Endothelial cell of umbilical vein (primary cell): ENCODE measurements at regions not wholly inside any gene's neighbourhood (a gene's known extent, or its start where the extent isn't known, plus 50 kb on each side); places are given as distances from the start of the nearest gene placed in this dataset.

Experiments
- BruUV-seq: library from RNA; stranded (reverse); fragments of 400-500 nt; replicated peaks from 2 replicates; lab custom pipeline; 2021; lab: Mats Ljungman, UMichigan
- CTCF ChIA-PET: fragments of 300-600, 350-600 bp; sonication (Branson Sonifier 250); formaldehyde crosslinking; loops from one replicate; lab custom pipeline; 2021; ENCODE audit warnings: antibody characterized with exemption, inconsistent platforms; lab: Charles Lee
- POLR2A ChIA-PET: fragments of 300-600, 350-600 bp; sonication (Branson Sonifier 250); formaldehyde crosslinking; loops from one replicate; lab custom pipeline; 2021; ENCODE audit warnings: antibody characterized with exemption, inconsistent platforms; lab: Charles Lee
- DNase-seq: peaks from one replicate; pipeline ENCODE4 v3.0.0-alpha.2; 2011; ENCODE audit warnings: low read depth, low spot score
- FAIRE-seq: peaks from 2 replicates; lab custom pipeline; 2011; peaks lifted over from hg19 to GRCh38; lab: Jason Lieb, UNC
- H2AFZ ChIP-seq: 2 replicates; pipeline ENCODE4 v1.6.0; 2012; ENCODE audit warnings: low read depth, low read length, control low read depth, inconsistent platforms
- H3K27ac ChIP-seq: 2 replicates; pipeline ENCODE4 v1.5.1; 2011; ENCODE audit warnings: low read depth, mild to moderate bottlenecking, control low read depth, low read length, moderate library complexity; ENCODE audit not compliant: insufficient read depth
- H3K27me3 ChIP-seq, 2 experiments: 2 replicates each; pipeline versions ENCODE4 v1.6.0 to v1.6.1; 2011; ENCODE audit warnings: low read length in 2 of 2, mixed read lengths in 1 of 2; ENCODE audit not compliant: control insufficient read depth in 2 of 2, insufficient read depth in 2 of 2
- H3K36me3 ChIP-seq, 2 experiments: 2 replicates in 1 of 2; 3 replicates in 1 of 2; pipeline ENCODE4 v1.5.1; 2011; ENCODE audit warnings: low read length in 2 of 2, mild to moderate bottlenecking in 1 of 2, moderate library complexity in 1 of 2; ENCODE audit not compliant: control insufficient read depth in 2 of 2, insufficient read depth in 2 of 2; ENCODE audit errors: extremely low read depth in 1 of 2
- H3K4me1 ChIP-seq: 3 replicates; pipeline ENCODE4 v1.5.1; 2011; ENCODE audit warnings: mild to moderate bottlenecking, low read length; ENCODE audit not compliant: control insufficient read depth, insufficient read depth; ENCODE audit errors: extremely low read depth
- H3K4me2 ChIP-seq: 2 replicates; pipeline ENCODE4 v1.6.1; 2011; ENCODE audit warnings: low read length, control low read depth, mixed read lengths; ENCODE audit not compliant: insufficient read depth
- H3K4me3 ChIP-seq, 3 experiments: fragments of 200-600 bp in 1 of 3; sonication (generic), shearing (Covaris generic) in 1 of 3; replicated peaks in 1 of 3; 2 replicates each; pipeline ENCODE4 v1.5.1; 2011 to 2016; ENCODE audit warnings: control low read depth in 3 of 3, low read length in 3 of 3, mild to moderate bottlenecking in 2 of 3, inconsistent platforms in 1 of 3, low read depth in 1 of 3, moderate library complexity in 1 of 3; ENCODE audit not compliant: insufficient read depth in 1 of 3
- H3K79me2 ChIP-seq: 2 replicates; pipeline ENCODE4 v1.6.0; 2012; ENCODE audit warnings: low read length, inconsistent platforms; ENCODE audit not compliant: control insufficient read depth, insufficient read depth
- H3K9ac ChIP-seq: replicated peaks from 2 replicates; pipeline ENCODE3; 2011; ENCODE audit warnings: low read length, control low read depth; ENCODE audit not compliant: insufficient read depth; ENCODE audit errors: extremely low read depth
- H3K9me1 ChIP-seq: replicated peaks from 3 replicates; pipeline ENCODE4 v1.6.0; 2011; ENCODE audit warnings: mild to moderate bottlenecking, low read length; ENCODE audit not compliant: control insufficient read depth, insufficient read depth; ENCODE audit errors: extremely low read depth
- H3K9me3 ChIP-seq: replicated peaks from 2 replicates; pipeline ENCODE4 v1.5.1; 2012; ENCODE audit warnings: low read length, inconsistent platforms; ENCODE audit not compliant: control insufficient read depth, insufficient read depth
- H4K20me1 ChIP-seq: replicated peaks from 2 replicates; pipeline ENCODE3; 2011; ENCODE audit warnings: mild to moderate bottlenecking, low read length; ENCODE audit not compliant: control insufficient read depth, insufficient read depth; ENCODE audit errors: extremely low read depth
- EZH2 ChIP-seq: IDR thresholded peaks from 2 replicates; pipeline ENCODE4 v1.6.1; 2012; ENCODE audit warnings: borderline replicate concordance, low read depth, mild to moderate bottlenecking, moderate library complexity, low read length, inconsistent platforms; ENCODE audit not compliant: severe bottlenecking
- FOS ChIP-seq: IDR thresholded peaks from 2 replicates; pipeline ENCODE4 v1.6.1; 2011; ENCODE audit warnings: mild to moderate bottlenecking, low read length, moderate library complexity, borderline replicate concordance; ENCODE audit not compliant: insufficient read depth
- GATA2 ChIP-seq: IDR thresholded peaks from 2 replicates; pipeline ENCODE4 v1.7.0; 2011; ENCODE audit warnings: low read depth, mild to moderate bottlenecking, moderate library complexity, mixed read lengths, low read length; ENCODE audit not compliant: insufficient read length, insufficient read depth
- JUN ChIP-seq: IDR thresholded peaks from 2 replicates; pipeline ENCODE4 v1.6.1; 2011; ENCODE audit warnings: borderline replicate concordance, low read depth; ENCODE audit not compliant: insufficient read length, insufficient read depth
- MAX ChIP-seq: IDR thresholded peaks from 2 replicates; pipeline ENCODE4 v1.6.1; 2011; ENCODE audit not compliant: insufficient read depth, insufficient read length
- MYC ChIP-seq: IDR thresholded peaks from one replicate; pipeline ENCODE4 v1.6.1; 2011; ENCODE audit warnings: mild to moderate bottlenecking, low read depth, low read length
- POLR2A ChIP-seq: IDR thresholded peaks from 2 replicates; pipeline ENCODE4 v1.6.1; 2012; ENCODE audit warnings: low read depth, mild to moderate bottlenecking, control low read depth, low read length
- POLR2AphosphoS5 ChIP-seq: IDR thresholded peaks from 2 replicates; pipeline ENCODE4 v1.6.1; 2012; ENCODE audit warnings: low read depth, mild to moderate bottlenecking, control low read depth, low read length, moderate library complexity; ENCODE audit not compliant: insufficient read depth
- dilution Hi-C: fragments of 300-500 bp; cut with MboI; formaldehyde crosslinking; loops from one replicate; pipeline ENCODE4 v1.15.0; 2019; ENCODE audit warnings: low sequenced_read_pairs; ENCODE audit not compliant: extremely low pct_ligation_motif_present
- intact Hi-C: fragments of 100-400 bp; cut with micrococcal nuclease; formaldehyde crosslinking; loops from one replicate; pipeline ENCODE4 v1.10.0; 2022
- TF ChIP-seq, protein P1 (sequence below), 2 donors: IDR thresholded peaks; 1 replicate in 1 of 2; 2 replicates in 1 of 2; pipeline ENCODE4 v1.5.1; 2011; ENCODE audit warnings: low read length in 2 of 2, mild to moderate bottlenecking in 2 of 2, moderate library complexity in 2 of 2, control low read depth in 1 of 2, inconsistent platforms in 1 of 2, low read depth in 1 of 2; ENCODE audit not compliant: insufficient read depth in 1 of 2; ENCODE audit errors: extremely low read depth in 1 of 2

- POLR2A ChIA-PET: no interaction called here
- Histone ChIP-seq H3K4me2 (no peak overlapping the region), H3K79me2 (no peaks in the 10 kb centered on the region), H3K36me3 (no peaks in the 10 kb centered on the region), H3K9ac (no peak overlapping the region), H3K9me3 (no peaks in the 10 kb centered on the region), H4K20me1 (no peaks in the 10 kb centered on the region), H3K4me1 (no peaks in the 10 kb centered on the region), H3K4me3 (no peak overlapping the region), H3K27me3 (no peaks in the 10 kb centered on the region), H3K9me1 (no peaks in the 10 kb centered on the region), H2AFZ (no peak overlapping the region), H3K27ac (no peak overlapping the region)
- no TSS peak for BruUV-seq
- dilution Hi-C loops: no loop called here
- no peak for TF ChIP-seq GATA2
- no peak for TF ChIP-seq JUN
- TF ChIP-seq MAX: no peak
- TF ChIP-seq, protein P1, sequence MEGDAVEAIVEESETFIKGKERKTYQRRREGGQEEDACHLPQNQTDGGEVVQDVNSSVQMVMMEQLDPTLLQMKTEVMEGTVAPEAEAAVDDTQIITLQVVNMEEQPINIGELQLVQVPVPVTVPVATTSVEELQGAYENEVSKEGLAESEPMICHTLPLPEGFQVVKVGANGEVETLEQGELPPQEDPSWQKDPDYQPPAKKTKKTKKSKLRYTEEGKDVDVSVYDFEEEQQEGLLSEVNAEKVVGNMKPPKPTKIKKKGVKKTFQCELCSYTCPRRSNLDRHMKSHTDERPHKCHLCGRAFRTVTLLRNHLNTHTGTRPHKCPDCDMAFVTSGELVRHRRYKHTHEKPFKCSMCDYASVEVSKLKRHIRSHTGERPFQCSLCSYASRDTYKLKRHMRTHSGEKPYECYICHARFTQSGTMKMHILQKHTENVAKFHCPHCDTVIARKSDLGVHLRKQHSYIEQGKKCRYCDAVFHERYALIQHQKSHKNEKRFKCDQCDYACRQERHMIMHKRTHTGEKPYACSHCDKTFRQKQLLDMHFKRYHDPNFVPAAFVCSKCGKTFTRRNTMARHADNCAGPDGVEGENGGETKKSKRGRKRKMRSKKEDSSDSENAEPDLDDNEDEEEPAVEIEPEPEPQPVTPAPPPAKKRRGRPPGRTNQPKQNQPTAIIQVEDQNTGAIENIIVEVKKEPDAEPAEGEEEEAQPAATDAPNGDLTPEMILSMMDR (IDR thresholded peaks at IDR 0.05; ENCODE audit: extremely low read depth in 1 of 2, insufficient read depth in 1 of 2, low read depth in 1 of 2, low read length in 2 of 2): no peak
- TF ChIP-seq FOS: no peak
- TF ChIP-seq POLR2AphosphoS5: no peak
- no peak for TF ChIP-seq POLR2A
- no peak for TF ChIP-seq EZH2
- TF ChIP-seq MYC: no peak
- no peak for FAIRE-seq
- intact Hi-C loops: no loop called here
- CTCF ChIA-PET: no interaction called here
- no peak for DNase-seq
These were observed 423.0 kb downstream of the BRD1 start for GRCh38 chr22:49404576-49405241.
